ENCODE measurements at regions not wholly inside any gene's neighbourhood (a gene's known extent, or its start where the extent isn't known, plus 50 kb on each side); places are given as distances from the start of the nearest gene placed in this dataset.

DNA sequence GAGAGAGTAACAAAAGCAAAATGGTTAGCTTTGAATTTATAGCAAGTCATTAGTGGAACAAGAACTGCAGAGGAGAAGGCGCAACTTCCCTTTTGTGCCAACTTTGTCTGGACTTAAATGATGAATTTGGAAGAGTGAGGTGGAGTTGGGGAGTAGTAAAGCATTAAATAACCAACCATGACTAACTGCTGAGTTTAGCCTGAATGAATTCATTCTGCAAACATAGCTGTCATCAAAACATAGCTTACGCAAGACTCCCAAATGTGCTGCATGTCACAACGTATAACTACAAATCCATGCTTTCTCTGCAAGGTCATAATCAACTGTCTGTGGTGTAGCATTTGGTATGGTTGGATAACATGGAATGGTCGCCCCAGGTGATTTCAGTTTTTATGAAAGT is 75.9 kb upstream of the RPL34 start:
- no peak overlapping the region for H3K4me3 ChIP-seq
- WGBS = 92% methylated on average over 4 of the region's 4 CpGs
- H3K27me3 ChIP-seq = no peaks in the 10 kb centered on the region
- H3K4me1 ChIP-seq = no peaks in the 10 kb centered on the region
- no peaks in the 10 kb centered on the region for H3K36me3 ChIP-seq
- no peak overlapping the region for H3K27ac ChIP-seq (replicated peaks in 1 of 4)
- intact Hi-C loops (cut with DNase I) = no loop called here
- DNase-seq (ENCODE audit: extremely low spot score) = no peak
- H3K9me3 ChIP-seq = peaks cover 0 to 22% (median 9%) of the 10 kb centered on the region in 4 donors
- TF ChIP-seq EP300 (IDR thresholded peaks at IDR 0.05) (no peak), POLR2A (IDR thresholded peaks at IDR 0.05; ENCODE audit: low read depth) (no peak), POLR2AphosphoS5 (IDR thresholded peaks at IDR 0.05) (no peak)
- TF ChIP-seq, protein P1, sequence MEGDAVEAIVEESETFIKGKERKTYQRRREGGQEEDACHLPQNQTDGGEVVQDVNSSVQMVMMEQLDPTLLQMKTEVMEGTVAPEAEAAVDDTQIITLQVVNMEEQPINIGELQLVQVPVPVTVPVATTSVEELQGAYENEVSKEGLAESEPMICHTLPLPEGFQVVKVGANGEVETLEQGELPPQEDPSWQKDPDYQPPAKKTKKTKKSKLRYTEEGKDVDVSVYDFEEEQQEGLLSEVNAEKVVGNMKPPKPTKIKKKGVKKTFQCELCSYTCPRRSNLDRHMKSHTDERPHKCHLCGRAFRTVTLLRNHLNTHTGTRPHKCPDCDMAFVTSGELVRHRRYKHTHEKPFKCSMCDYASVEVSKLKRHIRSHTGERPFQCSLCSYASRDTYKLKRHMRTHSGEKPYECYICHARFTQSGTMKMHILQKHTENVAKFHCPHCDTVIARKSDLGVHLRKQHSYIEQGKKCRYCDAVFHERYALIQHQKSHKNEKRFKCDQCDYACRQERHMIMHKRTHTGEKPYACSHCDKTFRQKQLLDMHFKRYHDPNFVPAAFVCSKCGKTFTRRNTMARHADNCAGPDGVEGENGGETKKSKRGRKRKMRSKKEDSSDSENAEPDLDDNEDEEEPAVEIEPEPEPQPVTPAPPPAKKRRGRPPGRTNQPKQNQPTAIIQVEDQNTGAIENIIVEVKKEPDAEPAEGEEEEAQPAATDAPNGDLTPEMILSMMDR (IDR thresholded peaks at IDR 0.05) = no peak

DNA sequence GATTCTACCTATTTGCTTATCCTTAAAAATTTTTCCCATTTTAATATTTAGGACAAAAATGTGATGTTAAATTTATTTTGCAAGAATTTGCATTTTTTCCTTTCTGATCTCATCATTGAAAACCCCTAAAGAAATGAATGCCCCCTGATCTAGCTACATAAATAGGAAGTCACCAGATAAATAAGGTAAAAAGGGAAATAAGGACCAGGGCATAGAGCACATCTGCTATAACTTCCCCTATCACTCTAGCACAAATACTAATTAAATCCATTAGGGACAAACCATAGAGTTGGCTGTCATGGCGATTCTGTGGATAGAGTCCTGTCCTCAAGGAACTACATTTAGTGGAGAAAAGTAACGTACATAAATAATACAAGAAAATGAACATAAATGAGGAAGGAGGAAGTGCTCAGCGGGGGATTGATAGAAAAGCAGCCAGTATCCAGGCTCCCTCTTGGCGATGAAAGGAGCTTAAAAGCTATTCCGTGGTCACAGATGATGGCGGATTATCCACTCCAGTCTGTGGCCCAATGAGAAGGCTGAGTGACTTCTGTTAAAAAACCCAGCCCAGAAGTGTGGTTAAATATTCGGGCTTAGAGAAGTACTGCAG is 76.9 kb upstream of the RPL34 start:
- 92% methylated on average over 7 of the region's 7 CpGs for WGBS
- DNase-seq (ENCODE audit: extremely low spot score) = no peak
- no peaks in the 10 kb centered on the region for H3K36me3 ChIP-seq
- no peak overlapping the region for H3K4me3 ChIP-seq
- no peaks in the 10 kb centered on the region for H3K27me3 ChIP-seq
- H3K9me3 ChIP-seq = peaks cover 0 to 18% (median 9%) of the 10 kb centered on the region in 4 donors
- intact Hi-C loops (cut with DNase I) = no loop called here
- TF ChIP-seq POLR2AphosphoS5 (IDR thresholded peaks at IDR 0.05) (no peak), EP300 (IDR thresholded peaks at IDR 0.05) (no peak), POLR2A (IDR thresholded peaks at IDR 0.05; ENCODE audit: low read depth) (no peak)
- TF ChIP-seq, protein P1 (IDR thresholded peaks at IDR 0.05) = no peak
- H3K27ac ChIP-seq (replicated peaks in 1 of 4) = no peak overlapping the region
- no peaks in the 10 kb centered on the region for H3K4me1 ChIP-seq

DNA sequence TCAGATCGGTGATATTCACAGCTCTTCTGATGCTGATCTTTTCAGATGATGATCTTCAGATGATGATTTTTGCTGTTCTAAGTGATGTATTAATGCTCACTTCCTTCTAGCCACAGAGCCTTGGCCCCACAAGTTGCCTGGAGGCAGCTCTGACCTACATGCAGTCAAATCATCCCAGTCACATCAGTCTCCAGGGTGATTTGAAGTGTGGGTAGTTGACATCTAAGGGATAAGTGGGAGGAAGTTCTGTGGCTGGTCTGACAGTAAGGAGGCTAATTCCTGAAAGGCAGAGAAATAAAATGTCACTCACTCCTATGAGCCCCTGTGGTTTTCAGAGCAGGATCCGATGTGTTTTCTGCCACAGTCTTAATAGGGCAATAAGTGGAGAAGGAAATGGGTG is 79.8 kb upstream of the RPL34 start:
- DNase-seq (ENCODE audit: extremely low spot score) = no peak
- TF ChIP-seq, protein P1 (IDR thresholded peaks at IDR 0.05) = no peak
- TF ChIP-seq EP300 (IDR thresholded peaks at IDR 0.05) (no peak), POLR2AphosphoS5 (IDR thresholded peaks at IDR 0.05) (no peak), POLR2A (IDR thresholded peaks at IDR 0.05; ENCODE audit: low read depth) (no peak)
- no peaks in the 10 kb centered on the region for H3K9me3 ChIP-seq
- H3K4me3 ChIP-seq = no peak overlapping the region
- H3K36me3 ChIP-seq = no peaks in the 10 kb centered on the region
- no peaks in the 10 kb centered on the region for H3K27me3 ChIP-seq
- no peak overlapping the region for H3K27ac ChIP-seq (replicated peaks in 1 of 4)
- H3K4me1 ChIP-seq = no peaks in the 10 kb centered on the region
- WGBS = 49% methylated on average over 2 of the region's 2 CpGs
- intact Hi-C loops (cut with DNase I) = no loop called here

DNA sequence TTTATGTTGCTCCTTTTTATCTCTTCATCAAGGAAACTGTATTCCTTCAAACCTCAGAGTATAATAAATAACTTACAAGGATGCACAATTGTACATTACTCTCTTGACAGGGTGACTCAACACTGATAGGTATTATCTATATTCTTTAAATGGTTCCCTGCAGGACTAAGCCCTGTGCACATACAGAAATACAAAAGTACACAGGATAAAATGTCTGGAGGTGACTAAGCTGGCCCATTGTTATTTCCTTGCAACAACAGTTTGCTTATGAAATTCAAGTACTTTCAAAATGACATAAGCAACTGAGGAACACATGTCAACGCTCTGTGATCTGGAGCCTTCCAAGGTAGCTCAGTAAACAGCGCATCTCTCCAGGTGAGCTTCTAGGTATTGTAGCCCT is 83.8 kb upstream of the RPL34 start:
- no peak for DNase-seq (ENCODE audit: extremely low spot score)
- Histone ChIP-seq H3K36me3 (no peaks in the 10 kb centered on the region), H3K4me1 (no peaks in the 10 kb centered on the region), H3K27ac (replicated peaks in 1 of 4) (no peak overlapping the region), H3K9me3 (no peaks in the 10 kb centered on the region), H3K4me3 (no peak overlapping the region), H3K27me3 (no peaks in the 10 kb centered on the region)
- WGBS = 88% methylated on average over 2 of the region's 2 CpGs
- no peak for TF ChIP-seq POLR2A (IDR thresholded peaks at IDR 0.05; ENCODE audit: low read depth)
- TF ChIP-seq, protein P1 (IDR thresholded peaks at IDR 0.05) = no peak
- no peak for TF ChIP-seq EP300 (IDR thresholded peaks at IDR 0.05)
- no peak for TF ChIP-seq POLR2AphosphoS5 (IDR thresholded peaks at IDR 0.05)
- intact Hi-C loops (cut with DNase I) = no loop called here

DNA sequence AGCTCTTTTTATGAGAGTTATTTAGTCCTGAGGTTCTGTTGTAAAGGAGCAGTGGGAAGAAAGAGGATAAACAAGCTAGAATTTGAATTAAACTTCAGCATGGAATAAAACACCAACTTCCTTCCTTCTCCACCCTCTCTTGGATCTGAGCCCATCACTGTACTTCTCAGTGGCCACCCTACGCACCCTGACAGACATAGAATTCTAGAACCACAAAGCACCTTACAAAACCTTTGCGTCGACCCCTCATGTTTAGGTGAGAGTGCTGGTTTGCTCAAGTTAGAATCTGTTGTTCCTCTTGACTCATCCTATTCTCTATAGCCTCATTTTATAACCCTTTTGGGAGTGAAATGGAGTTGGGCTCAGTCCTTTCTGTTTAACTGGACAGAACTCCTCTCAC is 84.6 kb upstream of the RPL34 start:
- no peaks in the 10 kb centered on the region for H3K27me3 ChIP-seq
- no peak for DNase-seq (ENCODE audit: extremely low spot score)
- whole genome bisulfite sequencing = 68% methylated on average over 3 of the region's 3 CpGs
- H3K4me1 ChIP-seq = no peaks in the 10 kb centered on the region
- no peaks in the 10 kb centered on the region for H3K9me3 ChIP-seq
- no peaks in the 10 kb centered on the region for H3K36me3 ChIP-seq
- TF ChIP-seq EP300 (IDR thresholded peaks at IDR 0.05) = no peak
- TF ChIP-seq, protein P1 (IDR thresholded peaks at IDR 0.05) = no peak
- no peak for TF ChIP-seq POLR2AphosphoS5 (IDR thresholded peaks at IDR 0.05)
- TF ChIP-seq POLR2A (IDR thresholded peaks at IDR 0.05; ENCODE audit: low read depth) = no peak
- H3K4me3 ChIP-seq = no peak overlapping the region
- intact Hi-C loops (cut with DNase I) = no loop called here
- H3K27ac ChIP-seq (replicated peaks in 1 of 4) = no peak overlapping the region

Measured in esophagus muscularis mucosa (tissue), 4 donors.